Frontal cortex (tissue), 3 donors: ENCODE measurements at regions not wholly inside any gene's neighbourhood (a gene's known extent, or its start where the extent isn't known, plus 50 kb on each side); places are given as distances from the start of the nearest gene placed in this dataset.

Source experiments
- DNase-seq, 2 donors: peaks; one replicate each; pipeline ENCODE4 v3.0.0; 2012; ENCODE audit warnings: low spot score in 2 of 2
- FAIRE-seq: peaks from 2 replicates; lab custom pipeline; 2012; peaks lifted over from hg19 to GRCh38; lab: Jason Lieb, UNC
- donor health status: control.
- donor health status: control.
- donor health status: control.

- DNase-seq (no peak), FAIRE-seq (no peak)
Measured at GRCh38 chr14:82394916-82395315, 861.3 kb upstream of the SEL1L start.

- DNase-seq (no peak), FAIRE-seq (no peak)
Measured at GRCh38 chr14:82398256-82398655, 864.6 kb upstream of the SEL1L start.

GRCh38 chr14:82403987-82404386 is 870.3 kb upstream of the SEL1L start:
- DNase-seq (no peak), FAIRE-seq (no peak)

GRCh38 chr14:82410064-82410463 is 876.4 kb upstream of the SEL1L start:
- FAIRE-seq (no peak), DNase-seq (no peak)

- FAIRE-seq: no peak
- DNase-seq: no peak
Measured at GRCh38 chr14:82411298-82411697, 877.6 kb upstream of the SEL1L start.

- no peak for FAIRE-seq
- no peak for DNase-seq
Measured at GRCh38 chr14:82412545-82412944, 878.9 kb upstream of the SEL1L start.

- FAIRE-seq: no peak
- no peak for DNase-seq
Measured at GRCh38 chr14:82414853-82415539, 881.3 kb upstream of the SEL1L start.

GRCh38 chr14:82419933-82420332 is 886.3 kb upstream of the SEL1L start:
- DNase-seq (no peak), FAIRE-seq (no peak)

GRCh38 chr14:82420871-82421270 is 887.2 kb upstream of the SEL1L start:
- FAIRE-seq (no peak), DNase-seq (no peak)

- DNase-seq (no peak), FAIRE-seq (no peak)
Measured at GRCh38 chr14:82421286-82421685, 887.6 kb upstream of the SEL1L start.

GRCh38 chr14:82422230-82422629 is 888.6 kb upstream of the SEL1L start:
- no peak for FAIRE-seq
- DNase-seq: no peak

- DNase-seq (no peak), FAIRE-seq (no peak)
Measured at GRCh38 chr14:82425261-82425660, 891.6 kb upstream of the SEL1L start.

GRCh38 chr14:82431031-82431430 is 897.4 kb upstream of the SEL1L start:
- no peak for DNase-seq
- no peak for FAIRE-seq

- DNase-seq (no peak), FAIRE-seq (no peak)
Measured at GRCh38 chr14:82432301-82433105, 898.9 kb upstream of the SEL1L start.

GRCh38 chr14:82438436-82438835 is 904.8 kb upstream of the SEL1L start:
- no peak for DNase-seq
- FAIRE-seq: no peak

- DNase-seq (no peak), FAIRE-seq (no peak)
Measured at GRCh38 chr14:82441270-82441669, 907.6 kb upstream of the SEL1L start.

- FAIRE-seq: no peak
- DNase-seq: no peak
Measured at GRCh38 chr14:82445810-82446570, 912.3 kb upstream of the SEL1L start.

- no peak for FAIRE-seq
- DNase-seq: no peak
Measured at GRCh38 chr14:82447586-82447985, 913.9 kb upstream of the SEL1L start.

GRCh38 chr14:82449926-82450468 is 916.3 kb upstream of the SEL1L start:
- FAIRE-seq: no peak
- DNase-seq: no peak

- DNase-seq: no peak
- no peak for FAIRE-seq
Measured at GRCh38 chr14:82451675-82452074, 918.0 kb upstream of the SEL1L start.

GRCh38 chr14:82482345-82482744 is 948.7 kb upstream of the SEL1L start:
- DNase-seq (no peak), FAIRE-seq (no peak)
